ENCODE measurements at regions not wholly inside any gene's neighbourhood (a gene's known extent, or its start where the extent isn't known, plus 50 kb on each side); places are given as distances from the start of the nearest gene placed in this dataset.
"Not testable (repeated sequence)": the region's sequence is repeated elsewhere in the genome, so short reads cannot be mapped to it uniquely, and the experiment has no call there.

DNA sequence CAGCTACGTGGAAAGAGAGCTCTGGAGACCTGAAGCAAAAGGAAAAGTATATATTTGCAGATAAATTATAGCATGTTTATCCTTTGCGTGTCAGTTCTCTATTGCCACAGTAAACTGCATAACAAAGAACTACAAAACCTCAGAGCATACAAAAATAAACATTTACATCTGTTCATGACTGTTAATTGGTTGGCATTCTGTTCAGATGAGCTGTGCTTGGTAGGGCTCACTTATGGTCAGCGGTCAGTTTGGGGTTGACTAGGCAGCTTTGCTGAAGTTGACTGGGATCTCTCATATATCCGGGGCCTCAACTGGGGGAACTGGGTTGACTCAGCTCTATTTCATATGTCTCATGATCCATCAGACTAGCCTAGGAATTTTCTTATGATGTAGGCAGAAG, 257.7 kb downstream of the TLE1 start:
- no peak for DNase-seq (ENCODE audit: low read depth in 4 of 4, low spot score in 1 of 4)

DNA sequence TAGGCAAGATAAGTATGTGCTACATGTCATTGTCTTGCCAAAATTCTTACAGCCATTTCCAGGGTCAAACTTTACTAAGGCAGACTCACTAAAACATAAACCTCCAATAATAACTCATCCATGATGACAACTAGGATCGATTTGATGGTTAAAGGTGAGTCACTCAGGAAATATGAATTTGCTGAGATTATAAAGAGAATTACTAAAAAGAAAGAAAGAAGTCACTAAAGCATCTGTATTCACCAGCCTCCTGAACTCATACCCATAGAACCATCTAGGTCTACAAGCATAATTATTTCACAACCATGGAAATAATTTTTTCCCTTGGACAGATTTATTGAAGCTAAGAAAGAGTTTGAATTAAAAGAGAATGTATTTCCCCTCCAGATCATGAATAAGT, 258.6 kb downstream of the TLE1 start:
- no peak for DNase-seq (ENCODE audit: low read depth in 4 of 4, low spot score in 1 of 4)

DNA sequence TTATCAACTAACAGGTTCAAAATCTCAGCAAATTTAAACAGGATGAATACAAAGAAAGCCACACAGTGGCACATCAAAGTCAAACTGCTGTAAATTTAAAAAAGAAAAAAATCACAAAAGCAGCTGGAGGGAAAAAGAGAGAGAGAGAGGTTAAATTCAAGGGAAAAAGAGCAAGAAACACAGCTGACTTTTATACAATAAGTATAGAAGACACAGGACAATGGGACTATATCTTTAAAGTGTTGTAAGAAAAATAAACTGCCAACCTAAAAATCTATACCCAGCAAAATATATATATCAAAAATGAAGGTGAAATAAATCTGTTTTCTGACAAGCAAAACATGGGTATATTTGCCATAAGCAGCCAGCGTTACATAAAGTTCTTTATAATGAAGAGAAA, 261.5 kb downstream of the TLE1 start:
- DNase-seq (ENCODE audit: low read depth in 4 of 4, low spot score in 1 of 4), result no peak

DNA sequence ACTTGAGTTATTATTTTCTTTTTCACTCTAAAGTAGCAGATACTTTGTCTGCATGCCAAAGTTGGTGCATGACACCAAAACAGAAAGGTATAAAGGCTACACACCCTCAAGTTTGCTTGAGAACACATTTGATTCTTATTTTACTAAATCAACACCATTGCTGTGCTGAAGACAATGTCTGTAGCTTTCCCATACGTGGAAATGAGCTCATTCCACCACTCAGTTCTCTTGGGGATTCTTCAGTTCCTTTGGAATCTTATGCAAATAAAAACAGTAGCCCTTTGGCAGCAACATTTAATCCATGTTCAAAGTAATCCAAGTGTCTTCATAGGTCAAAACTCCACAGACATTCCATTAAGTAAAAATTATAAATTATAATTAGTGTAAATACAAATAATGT, 264.9 kb downstream of the TLE1 start:
- DNase-seq (ENCODE audit: low read depth in 4 of 4, low spot score in 1 of 4), result no peak

DNA sequence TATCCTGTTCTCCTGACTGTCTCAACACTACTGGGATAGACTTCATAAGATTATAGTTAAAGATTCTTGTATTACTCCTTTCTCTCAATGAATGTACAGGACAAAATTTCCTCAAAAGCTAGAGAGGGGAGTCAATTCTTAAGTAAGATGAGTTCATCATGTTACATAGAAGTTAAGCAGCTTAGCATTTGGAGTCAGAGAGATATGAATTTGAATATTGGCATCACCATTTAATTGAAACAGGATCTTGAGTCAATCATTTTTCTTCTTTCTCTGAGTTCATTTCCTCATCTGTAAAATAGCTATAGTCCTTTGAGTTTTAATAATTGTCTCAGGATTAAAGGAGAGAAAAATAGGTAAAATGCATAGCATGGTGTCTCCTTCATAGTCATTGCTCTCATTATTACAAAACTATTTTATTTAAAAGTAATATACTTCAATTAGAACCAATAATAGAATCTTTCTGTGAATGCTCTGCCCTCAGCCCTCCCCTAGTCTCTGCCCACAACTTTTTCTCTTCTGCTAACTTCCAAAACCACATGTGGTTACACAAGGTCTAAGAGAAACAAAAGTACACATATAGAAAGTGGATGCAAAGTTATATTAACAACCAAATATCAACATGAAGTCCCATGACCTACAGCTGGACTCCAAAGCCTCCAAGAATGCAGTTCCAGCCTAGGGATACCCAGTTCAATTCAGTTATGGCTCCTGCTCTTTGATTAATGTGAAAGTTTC, 265.6 kb downstream of the TLE1 start:
- DNase-seq (ENCODE audit: low read depth in 4 of 4, low spot score in 1 of 4), result no peak

DNA sequence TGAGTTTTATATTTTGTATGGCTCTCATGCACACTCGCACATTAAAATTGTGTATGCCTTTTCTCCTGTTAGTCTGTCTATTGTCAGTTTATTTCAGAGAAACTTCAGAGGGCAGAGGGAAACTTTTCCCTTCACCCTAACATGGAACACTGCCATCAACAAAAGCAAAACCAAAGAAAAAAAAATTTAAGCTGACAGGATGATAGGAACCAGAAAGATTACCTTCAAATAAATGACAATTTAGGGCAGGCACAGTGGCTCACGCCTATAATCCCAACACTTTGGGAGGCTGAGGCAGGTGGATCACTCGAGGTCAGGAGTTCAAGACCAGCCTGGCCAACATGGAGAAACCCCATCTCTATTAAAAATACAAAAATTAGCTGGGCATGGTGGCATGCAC, 268.3 kb downstream of the TLE1 start:
- not testable (repeated sequence) for DNase-seq (ENCODE audit: low read depth in 4 of 4, low spot score in 1 of 4)

DNA sequence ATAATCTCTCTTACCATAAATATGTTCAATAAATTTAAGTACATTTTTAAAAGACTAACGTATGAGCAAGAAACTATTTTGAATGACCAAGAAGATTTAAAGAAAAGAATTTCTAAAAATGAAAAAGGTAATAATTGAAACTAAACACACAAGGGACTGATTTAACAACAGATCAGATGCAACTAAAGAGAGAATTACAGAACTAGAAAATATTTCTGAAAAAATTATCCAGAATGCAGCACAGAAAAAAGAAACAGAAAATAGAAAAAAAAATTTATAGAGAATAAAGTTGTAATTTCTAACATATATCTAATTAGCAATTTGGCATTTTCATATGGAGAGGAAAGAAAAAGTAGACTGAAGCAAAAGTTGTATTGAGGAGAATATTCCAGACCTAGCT, 269.3 kb downstream of the TLE1 start:
- DNase-seq (ENCODE audit: low read depth in 4 of 4, low spot score in 1 of 4), result no peak

DNA sequence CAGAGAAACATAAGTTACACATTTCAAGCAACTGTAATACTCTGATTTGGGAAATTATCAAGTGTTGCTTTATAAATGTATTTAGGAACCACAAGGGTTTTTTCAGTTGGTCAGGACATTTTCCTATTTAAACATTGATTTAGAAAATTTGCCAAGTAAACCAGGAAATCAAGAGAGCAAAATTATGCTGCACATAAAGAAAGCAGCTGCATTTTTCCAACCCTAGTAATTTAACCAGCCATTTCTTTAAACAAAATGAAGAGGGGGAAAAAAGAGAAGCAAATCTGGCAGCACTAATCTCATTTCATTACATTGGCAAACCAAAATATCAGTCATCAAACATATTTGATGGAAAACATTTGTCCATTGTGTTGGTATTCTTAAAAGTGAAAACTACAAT, 271.4 kb downstream of the TLE1 start:
- DNase-seq (ENCODE audit: low read depth in 4 of 4, low spot score in 1 of 4), result no peak

DNA sequence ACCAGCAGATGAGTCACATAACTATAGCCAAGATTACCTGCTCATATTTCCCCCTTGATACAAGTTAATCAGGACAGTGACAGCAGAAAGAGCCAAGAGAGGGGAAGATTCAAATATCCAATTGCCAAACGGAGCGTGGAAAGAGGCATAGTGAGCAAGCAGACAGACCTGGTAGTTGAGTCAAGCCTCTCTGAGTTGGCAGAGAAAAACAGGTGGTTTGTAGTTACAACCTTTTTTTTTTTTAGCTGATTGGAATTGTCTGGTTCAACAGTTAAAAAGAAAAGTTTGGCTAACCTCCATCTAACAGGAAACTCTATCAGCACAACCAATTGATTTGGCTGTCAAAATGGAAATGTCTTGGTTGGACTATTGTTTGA, 272.1 kb downstream of the TLE1 start:
- DNase-seq (ENCODE audit: low read depth in 4 of 4, low spot score in 1 of 4), result no peak

DNA sequence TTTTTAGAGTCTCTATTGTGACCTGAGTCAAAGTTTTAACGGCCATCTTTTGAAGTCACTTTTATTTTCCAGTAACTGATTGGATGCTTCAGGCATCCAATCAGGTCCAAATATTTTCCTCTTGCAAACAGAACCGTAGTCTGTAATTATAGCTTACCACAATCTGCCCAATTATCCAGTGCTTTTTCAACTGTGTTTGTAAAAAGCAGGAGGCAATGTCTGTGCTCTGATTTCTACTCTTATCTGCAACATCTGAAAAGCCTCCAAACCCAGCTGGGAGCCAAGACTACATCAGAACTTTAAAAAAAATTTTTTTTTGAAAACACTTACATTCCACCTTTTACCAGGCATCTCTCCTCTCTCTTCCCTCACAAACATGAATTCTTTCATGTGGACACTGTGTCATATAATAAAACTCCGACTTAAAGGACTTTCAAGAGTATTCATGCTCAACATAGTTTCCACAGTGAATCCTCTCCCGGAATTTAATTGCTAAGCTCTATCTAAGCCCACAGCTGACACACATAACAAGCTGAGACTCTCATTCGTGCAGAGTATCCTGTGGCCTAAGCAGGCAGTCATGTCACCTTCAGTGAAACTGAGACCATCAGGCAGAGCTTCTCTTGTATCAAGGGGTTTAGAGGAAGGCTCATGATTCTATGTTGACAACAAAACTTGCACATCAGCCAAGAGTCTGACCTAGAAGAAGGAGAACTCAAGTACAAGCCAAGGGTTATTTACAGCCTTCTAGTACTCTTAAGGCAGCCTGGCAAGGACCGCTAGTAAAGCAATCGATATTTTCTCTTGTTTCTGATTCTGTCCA, 272.7 kb downstream of the TLE1 start:
- DNase-seq (ENCODE audit: low read depth in 4 of 4, low spot score in 1 of 4), result no peak

DNA sequence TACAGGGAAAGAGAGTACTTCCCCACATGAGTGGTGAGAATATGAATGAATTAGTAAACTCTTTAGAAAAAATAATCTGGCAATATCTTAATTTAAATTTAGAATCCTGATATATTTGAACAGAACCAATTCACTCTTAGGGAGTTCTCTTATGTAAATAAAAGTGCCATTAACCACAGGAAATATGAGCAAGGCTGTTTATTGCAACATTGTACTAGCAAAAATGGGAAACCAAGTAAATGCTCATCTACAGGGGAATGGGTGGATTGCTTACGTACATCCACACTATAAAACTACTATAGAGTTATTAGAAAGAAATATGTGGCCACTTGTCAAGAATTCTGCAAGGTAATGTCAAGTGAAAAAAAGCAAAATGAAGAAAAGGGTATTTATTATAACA, 274.5 kb downstream of the TLE1 start:
- no peak for DNase-seq (ENCODE audit: low read depth in 4 of 4, low spot score in 1 of 4)

DNA sequence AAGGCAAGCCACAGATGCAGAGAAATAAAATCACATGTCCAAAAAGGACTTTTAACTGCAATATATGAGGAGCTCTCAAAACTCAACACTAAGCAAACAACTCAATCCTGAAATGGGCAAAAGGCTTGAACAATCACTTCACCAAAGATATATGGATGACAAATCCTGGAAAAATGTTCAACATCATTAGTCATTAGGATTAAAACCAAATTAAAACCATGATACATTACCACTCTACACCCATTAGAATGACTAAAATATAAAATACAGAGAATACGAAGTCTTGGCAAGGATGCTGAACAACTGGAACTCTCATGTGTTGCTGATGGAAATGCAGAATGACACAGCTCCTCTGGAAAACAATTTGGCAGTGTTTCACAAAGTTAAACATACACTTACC, 277.4 kb downstream of the TLE1 start:
- no peak for DNase-seq (ENCODE audit: low read depth in 4 of 4, low spot score in 1 of 4)

DNA sequence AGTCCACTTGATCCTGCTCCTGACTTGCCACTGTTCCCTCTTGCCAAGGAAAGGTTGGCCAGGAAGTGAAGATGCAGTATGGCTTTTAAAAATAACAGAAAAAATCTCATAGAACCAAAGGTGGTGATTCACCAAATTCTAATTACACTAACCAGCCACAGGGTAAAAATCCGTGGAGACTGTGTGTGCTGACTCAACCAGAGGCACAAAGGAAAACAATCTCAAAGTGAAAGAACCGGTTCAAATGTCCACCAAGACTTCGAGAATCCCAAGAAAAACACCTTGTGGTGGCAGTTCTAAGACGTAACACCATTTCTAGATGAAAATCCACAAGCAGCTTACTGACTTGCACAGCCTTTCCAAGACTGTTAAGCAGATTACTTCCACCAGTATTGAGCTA, 279.1 kb downstream of the TLE1 start:
- no peak for DNase-seq (ENCODE audit: low read depth in 4 of 4, low spot score in 1 of 4)

DNA sequence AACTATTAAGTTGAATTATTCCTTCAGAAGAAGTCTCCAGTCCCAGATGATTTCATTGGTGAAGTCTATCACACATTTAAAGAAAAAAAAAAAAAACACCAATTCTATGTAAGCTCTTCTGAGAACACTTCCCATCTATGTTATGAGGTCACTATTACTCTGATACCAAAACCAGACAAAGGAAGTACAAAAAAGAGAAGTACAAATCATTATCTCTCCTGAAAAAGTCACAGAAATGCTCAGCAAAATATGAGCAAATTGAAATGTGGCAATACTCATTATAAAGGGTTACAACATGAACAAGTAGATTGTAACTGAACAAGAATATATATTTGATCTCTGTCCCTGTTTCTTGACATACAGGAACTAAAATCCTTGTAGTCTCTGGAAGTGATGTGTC, 280.4 kb downstream of the TLE1 start:
- DNase-seq (ENCODE audit: low read depth in 4 of 4, low spot score in 1 of 4), result no peak

DNA sequence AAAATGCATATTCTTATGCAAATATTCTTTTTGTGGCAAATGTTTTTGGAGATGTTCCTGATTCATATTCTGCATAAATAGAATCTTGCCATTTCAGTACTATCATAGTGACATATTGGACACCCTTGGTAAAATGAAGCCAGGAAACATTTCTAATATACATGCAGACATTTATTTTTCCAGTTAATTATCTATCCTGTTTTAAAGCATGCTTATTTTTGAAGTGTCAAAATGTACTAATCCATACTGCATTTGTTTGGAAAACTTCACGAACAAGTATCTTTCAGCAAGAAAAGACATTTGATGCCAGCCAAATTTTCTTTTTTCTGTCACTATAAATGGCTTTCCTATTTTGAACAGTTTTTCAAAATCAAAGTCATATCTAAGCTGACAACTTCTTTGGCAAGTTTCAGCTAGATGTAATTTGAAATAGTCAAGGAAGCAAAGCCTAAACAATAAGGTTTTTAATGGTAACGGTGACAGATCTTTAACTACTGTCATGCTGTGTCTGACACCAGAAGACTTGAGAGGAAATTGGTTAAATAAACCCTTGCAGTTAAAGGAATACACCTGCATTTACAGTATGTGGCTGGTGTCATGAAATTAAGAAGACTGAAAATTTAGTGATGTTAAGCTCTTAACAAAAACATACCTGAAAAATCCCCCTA, 284.3 kb downstream of the TLE1 start:
- no peak for DNase-seq (ENCODE audit: low read depth in 4 of 4, low spot score in 1 of 4)

DNA sequence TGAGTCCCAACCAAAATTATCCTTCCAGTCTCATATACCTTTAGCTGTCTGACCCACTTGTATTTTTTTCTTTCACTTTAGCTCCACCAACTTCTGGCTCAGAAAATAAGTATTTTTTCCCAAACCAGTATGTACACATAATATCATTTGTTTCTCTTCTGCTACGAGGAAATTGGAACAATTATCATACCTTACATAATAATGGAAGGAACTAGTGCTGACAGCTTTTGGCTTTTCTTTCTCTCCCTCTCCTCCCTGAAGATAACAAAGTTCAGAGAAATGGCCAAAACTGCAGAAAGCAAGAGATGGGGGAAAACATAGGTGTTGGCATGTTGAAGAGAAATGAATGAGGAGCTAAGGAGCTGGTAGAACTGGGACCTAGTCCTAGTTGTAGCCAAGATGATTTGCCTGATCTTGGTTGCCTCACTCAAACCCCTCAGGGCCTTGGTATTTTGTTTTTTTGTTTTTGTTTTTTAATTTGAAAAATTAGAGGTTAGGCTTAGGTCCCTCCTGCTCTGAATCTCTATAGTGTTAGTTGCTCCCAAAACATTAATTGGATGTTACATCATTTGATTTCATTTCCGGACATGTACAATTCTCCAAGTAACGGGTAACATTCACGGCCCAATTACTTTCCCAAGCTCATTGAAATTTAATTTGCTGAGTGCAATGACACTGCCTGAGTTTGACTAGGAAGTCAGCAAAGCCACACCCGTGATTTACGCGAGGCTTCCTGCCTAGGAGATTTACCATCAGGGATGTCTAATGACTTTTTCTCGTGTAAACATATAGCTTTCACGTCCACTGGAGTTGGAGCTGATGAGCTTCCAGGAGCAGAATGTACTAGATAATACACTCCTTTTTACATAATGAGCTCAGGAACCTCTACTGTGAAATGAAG, 291.6 kb downstream of the TLE1 start:
- DNase-seq (ENCODE audit: low read depth in 4 of 4, low spot score in 1 of 4), result no peak

DNA sequence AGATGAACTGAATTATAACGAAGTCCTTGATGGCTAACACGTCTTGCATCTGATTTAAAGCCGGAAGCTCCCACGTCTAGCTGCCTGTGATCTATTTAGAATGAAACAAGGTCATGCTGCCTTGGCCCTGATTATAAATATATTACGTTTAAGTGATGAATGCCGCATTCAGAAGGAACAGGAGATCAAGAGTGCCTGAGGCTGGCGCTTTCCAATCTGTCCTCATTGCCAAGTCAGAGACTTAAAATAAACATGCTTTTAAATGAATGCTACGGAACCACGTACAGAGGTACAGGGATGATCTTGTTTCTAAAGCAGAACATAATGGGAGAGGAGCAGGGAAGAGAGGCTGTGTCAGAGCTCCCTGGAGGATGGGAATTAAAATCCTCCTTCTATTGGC, 292.8 kb downstream of the TLE1 start:
- DNase-seq (ENCODE audit: low read depth in 4 of 4, low spot score in 1 of 4), result no peak

DNA sequence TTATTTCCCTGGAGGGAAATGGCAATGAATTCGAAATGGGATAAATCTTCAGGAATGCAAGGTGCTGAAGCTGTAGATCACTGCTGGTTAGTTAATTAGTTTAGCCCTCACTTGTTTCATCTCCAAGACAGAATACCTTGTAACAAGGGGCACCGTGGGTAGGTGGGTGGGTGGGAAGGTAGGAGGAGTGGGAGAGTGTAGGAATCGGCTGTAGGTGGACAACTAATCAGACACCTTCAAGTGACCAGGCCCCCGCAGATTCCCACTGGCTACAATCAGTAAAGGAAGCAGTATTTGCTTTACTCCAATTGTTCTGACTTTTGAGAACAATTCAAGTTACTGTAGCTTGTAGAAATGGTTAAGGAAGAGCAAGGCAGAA, 293.7 kb downstream of the TLE1 start:
- no peak for DNase-seq (ENCODE audit: low read depth in 4 of 4, low spot score in 1 of 4)

DNA sequence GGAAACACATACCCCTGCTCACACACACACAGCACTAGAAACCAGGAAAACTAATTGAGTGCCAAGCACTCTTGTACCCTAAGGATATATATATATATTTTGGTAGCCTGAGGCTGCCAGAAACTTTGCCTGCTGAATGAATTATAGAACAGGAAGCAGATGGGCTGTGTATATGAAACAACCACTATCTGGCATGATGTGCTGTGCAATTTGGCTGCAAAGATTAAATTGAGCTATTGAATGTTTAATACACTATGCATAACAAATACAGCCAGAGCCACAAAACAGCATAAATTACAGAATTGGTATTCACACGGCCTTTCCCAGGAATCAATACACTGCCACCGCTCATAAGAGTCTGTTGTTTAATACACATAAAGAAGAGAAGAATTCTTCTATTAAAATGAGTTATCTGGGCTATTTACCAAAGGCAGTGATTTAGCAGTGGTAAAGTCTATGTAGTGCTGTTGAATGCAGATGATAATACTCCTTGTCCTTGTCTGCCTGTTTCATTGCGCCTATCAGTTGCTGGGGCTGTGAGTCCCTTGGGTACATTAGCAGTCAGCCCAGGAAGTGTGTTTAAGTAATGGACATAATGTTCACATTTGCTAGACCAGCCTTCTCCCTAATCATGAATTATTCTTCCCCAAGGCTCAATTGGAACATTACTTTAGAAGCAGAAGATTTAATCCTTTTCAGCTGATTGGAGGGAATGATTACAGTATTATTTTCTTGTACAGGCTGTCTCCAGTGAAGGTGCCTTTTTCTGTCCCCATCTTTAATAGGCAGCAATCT, 294.3 kb downstream of the TLE1 start:
- no peak for DNase-seq (ENCODE audit: low read depth in 4 of 4, low spot score in 1 of 4)

DNA sequence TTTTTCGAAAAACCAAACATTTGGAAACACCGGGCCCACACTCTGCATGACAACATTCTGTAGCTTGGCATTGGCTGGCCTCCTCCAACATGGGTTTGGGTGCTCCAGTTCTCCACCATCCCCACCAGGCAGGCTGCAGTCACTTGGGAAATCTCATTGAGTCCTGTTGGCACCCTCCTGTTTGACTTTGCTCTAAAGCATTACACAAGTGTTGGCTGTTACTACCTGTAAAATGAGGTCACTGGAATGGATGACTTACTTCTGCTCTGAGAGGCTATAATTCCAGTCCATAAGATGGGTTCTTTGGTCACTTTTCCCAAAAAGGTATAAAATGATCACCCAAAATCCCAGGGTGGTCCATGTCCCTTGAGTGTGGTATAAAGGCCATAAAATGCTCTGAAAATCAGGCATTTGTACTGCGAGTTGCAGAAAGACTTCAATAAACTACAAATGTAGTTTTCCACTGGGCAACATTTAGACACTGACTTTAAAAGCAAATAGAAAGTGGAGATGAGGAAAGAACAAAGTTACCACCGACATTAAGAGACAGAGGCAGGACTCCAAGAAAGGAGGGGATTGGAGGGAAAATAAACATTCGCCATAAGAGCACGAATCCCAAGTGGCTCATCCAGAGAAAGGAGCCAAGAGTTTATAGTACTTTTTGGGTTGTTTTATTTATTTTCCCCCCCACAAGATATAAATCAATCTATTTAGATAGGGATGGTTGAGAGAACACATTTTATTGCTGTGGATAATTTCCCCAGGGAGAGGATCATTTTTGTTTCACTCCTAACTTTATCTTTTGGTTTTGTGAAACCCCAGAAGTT, 295.1 kb downstream of the TLE1 start:
- no peak for DNase-seq (ENCODE audit: low read depth in 4 of 4, low spot score in 1 of 4)
